HG02798 (cell line): ENCODE measurements at regions not wholly inside any gene's neighbourhood (a gene's known extent, or its start where the extent isn't known, plus 50 kb on each side); places are given as distances from the start of the nearest gene placed in this dataset.

Experiments used
- ATAC-seq: cut with Tn5 transposase; IDR thresholded peaks from one replicate; pipeline ENCODE4 v1.9.1; 2021; ENCODE audit warnings: mild to moderate bottlenecking; ENCODE audit not compliant: unreplicated experiment, poor library complexity

DNA sequence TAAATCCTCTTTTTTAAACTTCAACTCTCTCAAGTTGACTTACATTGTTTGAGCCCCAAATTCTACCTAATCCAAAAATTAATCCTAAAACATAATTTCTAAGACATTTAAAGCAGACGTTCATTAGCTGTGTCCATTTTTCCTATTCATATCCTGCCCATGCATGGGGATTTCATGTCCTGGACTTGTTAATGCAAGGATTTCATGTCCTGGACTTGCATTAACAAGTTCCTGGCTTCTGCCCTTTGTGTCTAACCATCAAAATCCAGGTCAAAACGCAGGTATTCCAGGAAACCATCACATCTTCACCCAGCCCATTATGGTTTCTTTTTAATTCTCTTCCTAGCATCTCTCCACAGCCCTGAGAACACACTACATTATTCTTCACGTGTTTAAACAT, 454.9 kb downstream of the KLF5 start:
- no peak for ATAC-seq

DNA sequence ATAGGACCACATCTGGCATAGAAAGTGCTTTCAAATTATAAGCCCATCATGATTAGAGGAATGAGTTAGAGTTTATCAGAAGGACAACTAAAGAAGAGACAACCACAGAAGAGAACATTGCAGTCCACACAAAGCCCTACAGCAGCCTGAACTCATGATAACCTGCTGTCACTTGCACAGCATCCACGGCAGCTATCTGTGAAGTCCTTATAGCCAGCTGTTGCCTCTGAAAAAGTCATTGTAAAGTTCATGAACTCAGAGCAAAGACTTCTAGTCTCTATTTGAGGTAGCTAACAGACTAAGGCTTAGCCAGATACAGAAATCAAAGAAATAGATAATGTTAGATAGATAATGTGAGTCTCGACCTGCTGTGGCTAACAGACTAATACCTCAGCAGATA, 450.0 kb downstream of the KLF5 start:
- no peak for ATAC-seq

DNA sequence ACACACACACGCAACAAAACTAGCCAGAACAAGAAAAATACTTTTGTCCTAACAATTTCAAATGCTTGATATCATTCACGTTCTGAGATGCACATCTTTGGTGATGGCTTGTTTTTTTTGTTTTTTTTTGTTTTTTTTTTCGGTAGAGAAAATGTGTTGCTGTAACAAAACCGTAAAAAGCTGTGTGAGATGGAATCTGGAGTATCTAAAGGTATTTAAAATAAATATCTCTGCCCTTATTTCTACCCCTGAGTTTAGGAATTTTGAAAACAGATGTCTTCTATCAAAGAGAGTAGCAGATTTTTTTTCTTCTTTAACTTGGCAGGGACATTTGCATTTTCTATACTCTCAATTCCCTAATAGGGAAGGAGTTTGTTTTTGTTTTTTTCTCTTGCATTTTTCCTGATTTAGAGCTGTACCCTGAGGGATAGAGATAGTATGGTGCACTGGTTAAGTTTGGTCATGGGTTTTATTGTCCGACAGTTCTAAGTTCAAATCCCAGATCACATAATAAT, 446.6 kb downstream of the KLF5 start:
- ATAC-seq, result no peak

DNA sequence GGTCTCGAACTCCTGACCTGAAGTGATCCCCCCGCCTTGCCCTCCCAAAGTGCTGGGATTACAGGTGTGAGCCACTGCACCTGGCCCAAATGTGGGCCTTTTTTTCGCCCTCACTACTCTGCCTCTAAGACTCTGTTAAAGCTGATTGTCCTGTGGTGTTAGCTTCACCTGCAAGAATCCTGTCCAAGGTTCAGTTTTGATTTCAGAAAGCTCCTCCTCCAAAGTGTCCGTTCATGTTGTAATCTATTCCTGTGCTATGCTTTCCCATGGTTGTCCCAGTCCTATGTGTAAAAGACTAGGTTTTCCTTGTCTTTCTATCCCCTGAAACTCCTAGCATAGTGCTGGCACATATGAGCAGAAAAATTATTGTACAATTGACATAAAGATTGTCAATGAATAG, 440.9 kb downstream of the KLF5 start:
- no peak for ATAC-seq

DNA sequence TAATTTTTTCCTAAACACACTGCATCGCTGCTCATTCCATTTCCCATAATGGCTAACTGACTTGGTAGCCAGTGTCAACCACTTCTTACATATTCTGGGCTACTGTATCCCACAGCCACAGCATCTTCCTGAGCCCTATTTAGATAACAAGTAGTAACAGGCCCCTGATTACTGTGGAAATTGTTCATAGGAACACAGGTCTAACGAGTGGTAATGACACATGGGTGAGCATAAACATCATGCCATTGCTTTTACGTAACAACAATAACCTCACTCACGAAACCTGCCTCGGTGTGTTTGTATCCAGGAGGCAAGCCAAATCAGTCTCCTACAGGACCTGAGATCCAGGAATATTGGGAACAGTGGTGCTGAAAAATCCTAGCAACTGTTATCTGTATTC, 438.6 kb downstream of the KLF5 start:
- ATAC-seq, result no peak

DNA sequence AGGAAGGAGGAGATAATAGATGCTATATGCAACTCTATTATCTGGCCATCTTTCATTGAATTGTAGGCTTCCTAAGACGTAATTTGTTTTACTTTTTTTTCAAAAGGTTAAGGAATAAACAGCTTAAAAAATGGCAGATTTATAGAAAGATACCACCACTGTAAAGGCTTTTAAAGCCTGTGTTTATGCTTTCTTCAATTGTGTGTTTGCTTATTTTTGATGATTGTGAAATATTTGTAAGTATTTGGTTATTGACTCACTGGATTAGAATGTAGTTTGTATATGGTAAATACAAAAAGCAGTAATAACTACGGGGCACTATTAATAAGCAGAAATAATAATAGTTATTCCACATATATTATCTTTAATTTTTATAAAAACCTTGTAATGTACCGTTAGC, 437.9 kb downstream of the KLF5 start:
- no peak for ATAC-seq

DNA sequence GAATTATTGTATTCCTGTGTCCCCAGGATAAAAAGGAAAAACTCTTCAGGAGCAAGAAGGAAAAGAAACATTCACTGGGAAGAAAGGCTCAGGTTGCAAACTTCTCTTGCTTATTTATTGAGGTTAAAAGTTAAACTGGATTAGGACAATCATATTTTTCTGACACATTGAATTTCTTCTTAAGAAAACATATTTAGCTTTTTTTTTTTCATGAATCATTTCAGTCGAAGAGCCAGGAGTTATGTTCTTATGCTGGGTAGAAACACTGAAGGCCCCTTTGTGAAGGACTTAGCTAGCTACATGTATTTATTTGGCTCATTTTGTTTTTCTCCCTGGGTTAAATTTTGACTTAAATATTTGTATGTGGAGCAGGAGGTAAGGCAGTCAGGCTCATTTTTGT, 434.0 kb downstream of the KLF5 start:
- ATAC-seq, result no peak

DNA sequence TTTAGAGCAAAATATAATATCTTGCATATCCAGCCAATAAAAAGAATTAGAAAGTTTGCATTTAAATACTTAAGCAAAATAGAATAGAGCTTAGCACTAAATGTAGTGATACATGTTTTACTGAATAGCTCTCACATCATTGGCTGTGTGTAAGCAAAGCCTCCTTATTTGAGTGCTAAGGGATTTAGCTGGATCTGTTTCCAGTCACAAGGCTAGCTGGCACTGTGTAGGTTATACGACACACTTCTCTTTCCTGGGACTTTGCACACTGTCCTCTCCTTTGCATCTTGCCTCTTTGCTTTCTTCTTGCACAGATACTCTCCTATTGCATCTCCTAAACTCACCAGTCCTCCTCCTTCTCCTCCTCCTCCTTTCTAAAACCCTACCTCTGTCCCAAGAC, 423.8 kb downstream of the KLF5 start:
- no peak for ATAC-seq

DNA sequence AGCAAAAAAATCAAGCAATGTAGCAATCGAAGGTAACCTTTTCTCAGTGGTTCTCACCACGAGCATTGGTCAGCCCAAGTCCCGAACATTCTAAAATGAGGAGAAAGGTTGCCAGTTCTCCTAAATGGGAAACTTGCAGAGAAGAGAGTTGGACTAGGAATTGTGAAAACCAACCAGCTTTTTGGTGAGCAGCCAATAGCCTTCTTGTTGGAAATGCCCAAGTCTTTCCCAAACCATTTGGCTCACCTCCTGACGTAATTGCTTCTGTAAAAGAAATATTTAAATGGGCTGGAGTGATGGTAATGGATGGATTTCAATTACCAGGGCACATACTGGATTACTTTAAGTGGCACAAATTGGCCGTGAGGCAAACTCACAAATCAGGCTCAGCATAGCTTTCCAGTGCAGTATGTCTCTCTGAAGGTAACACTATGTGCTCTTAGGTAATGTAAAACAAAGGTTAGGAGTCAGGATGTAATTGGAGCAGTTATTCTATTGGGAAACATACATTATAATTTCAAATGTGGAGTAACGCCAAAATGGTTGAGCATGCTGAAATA, 423.2 kb downstream of the KLF5 start:
- no peak for ATAC-seq

DNA sequence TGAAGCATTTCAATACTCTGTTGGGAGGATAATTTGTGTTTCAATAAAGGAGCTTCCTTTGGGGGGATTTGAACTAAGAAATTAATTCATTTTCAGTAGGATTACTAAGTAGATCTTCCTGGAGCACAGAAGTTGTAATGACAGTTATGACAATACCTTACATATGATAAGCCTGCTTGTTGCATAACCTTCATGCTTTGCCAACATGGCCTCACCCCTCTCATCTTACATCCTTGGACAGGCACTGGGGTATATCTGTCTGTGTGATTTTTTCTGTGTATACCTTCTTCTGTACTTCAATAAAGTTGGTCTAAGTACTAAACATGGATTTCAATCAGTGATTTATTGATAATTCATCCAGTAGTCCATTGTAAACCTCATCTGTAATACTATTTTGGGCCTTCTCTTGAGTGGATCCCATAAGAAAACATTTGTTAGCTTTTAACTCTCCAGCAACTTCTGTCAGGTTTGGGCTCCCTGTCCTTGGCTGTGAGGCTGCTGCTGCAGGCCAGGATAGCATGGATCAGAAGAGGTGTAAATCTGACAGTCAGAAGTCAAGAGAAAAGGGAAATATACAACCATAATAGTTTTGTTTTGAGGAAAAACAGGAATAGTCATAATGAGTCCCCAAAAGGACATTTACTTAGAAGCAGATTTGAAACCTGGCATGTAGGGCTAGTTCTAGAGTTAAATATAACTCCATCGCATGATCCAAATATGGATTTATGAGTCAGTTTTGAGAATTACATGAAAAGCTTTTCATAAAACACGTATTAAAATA, 422.2 kb downstream of the KLF5 start:
- no peak for ATAC-seq

DNA sequence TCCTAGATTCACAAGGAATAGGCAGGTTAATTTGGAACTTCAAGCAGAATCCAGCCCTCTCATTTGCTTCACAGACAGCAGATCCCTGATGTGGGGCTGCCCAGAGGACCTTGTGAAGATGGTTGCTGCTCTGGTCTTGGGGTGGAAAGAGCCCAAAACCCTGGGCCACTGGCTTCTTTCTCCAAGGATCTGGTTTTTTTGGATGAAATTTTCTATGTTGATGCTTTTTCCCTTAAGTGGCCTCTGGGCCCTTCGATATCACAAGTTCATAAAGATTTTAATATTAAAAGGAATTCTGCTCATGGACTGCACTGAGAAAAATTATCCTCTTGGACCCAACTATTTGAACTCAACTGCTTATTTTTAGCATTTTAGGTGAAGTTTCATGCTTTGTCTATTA, 421.1 kb downstream of the KLF5 start:
- no peak for ATAC-seq

DNA sequence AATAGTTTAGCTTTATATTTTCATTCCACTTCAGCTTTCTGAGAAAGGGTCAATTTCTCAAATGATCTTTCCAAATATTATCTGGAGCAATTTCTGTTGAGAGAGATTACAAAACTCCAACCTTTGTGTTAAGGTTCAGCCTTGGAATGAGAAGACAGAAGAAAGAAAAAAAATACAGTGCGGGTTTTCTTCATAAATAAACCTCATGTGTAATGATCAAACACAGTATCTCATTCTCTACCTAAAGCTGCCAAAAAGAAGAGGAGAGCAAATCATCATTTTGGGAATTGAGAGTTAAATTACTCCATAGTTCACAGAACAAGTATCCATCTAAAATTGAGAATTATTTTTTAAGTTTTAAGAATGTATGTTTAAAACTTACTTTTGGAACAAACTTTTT, 420.5 kb downstream of the KLF5 start:
- no peak for ATAC-seq

DNA sequence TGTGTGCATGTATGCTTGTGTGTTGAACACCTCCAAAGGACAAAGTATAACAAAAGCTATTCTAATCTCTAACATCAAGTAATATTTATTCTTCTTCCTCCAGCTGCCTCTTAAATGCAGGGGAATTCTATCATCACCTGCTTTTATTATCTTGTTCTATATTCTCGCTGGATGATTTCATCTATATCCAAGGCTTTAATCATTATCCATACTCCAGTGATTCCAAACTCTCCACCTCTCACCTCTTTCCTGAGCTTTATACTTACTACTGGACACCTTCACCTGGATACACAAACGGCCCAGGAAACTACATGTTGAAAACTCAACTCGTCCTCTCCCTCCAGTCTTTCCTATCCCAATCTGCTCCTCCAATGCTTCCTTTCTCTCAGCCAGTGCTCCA, 418.6 kb downstream of the KLF5 start:
- ATAC-seq, result no peak

DNA sequence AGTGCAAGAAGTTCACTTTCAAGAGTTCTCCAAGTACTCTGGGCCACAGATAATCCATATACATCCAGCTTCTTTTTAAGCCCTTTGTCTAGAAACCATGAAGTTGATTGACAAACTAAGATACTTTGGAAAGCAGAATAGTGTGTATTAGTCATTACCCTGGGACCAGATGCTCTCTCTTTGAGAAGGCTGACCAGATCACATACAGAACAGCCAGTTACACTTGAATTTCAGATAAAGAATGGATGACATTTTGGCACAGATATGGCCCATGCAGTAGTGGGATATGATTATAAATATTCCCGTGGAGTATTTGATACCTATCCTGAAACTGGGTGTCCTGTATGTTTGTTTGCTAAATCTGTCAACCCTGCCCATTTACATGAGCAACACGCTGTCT, 414.2 kb downstream of the KLF5 start:
- ATAC-seq, result no peak

DNA sequence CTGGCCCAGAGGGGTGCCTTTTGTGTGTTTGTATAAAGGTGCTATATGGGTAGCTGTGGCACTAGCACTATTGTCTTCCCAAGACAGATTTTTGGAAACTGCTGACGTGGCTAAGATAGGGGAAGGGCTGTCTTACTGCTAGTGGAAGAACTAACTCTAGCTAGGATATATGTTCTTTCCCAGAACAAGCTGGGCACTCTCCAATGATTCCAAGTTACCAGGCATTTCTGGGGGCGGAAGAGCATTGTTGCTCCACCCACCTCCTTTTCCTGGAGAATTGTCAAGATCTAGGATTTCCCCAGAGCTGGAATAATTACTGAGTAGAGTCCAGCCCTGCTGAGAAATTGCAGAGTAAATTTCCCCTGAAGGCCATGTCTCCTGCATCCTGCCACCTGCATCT, 408.3 kb downstream of the KLF5 start:
- no peak for ATAC-seq

DNA sequence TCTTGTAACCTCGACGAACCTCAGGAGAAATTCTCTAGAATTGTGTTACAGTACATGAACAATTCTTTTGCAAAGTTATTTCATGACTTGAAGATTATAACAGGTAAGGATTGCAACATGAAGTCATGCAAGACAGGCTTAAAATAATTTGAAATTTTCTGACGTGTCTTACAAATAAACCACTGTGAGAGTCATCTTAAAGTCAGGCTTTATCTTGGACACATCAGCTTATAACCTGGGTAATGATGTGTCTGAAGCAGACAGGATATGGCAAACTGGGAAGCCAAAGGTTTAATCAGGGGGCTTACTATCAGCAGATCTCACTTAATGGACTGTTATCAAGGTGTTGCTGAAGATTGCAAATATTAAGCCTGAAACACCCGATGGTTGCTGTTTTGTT, 407.8 kb downstream of the KLF5 start:
- ATAC-seq, result no peak

DNA sequence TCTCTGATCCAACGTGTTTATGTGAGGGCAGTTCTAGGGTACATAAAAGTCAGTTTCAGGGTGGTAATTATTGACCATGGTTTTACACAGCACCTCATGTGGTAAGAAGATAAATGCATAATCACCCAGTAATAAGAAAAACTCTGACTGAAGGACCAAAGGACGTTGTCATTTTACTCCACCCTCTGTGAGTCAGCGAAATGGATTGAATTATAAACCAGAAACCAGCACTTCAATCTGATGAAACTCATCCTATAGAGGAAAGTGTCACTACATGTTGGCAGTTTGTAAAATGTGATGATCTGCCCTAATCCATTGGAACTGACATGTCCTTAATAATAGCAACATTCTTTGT, 406.8 kb downstream of the KLF5 start:
- no peak for ATAC-seq

DNA sequence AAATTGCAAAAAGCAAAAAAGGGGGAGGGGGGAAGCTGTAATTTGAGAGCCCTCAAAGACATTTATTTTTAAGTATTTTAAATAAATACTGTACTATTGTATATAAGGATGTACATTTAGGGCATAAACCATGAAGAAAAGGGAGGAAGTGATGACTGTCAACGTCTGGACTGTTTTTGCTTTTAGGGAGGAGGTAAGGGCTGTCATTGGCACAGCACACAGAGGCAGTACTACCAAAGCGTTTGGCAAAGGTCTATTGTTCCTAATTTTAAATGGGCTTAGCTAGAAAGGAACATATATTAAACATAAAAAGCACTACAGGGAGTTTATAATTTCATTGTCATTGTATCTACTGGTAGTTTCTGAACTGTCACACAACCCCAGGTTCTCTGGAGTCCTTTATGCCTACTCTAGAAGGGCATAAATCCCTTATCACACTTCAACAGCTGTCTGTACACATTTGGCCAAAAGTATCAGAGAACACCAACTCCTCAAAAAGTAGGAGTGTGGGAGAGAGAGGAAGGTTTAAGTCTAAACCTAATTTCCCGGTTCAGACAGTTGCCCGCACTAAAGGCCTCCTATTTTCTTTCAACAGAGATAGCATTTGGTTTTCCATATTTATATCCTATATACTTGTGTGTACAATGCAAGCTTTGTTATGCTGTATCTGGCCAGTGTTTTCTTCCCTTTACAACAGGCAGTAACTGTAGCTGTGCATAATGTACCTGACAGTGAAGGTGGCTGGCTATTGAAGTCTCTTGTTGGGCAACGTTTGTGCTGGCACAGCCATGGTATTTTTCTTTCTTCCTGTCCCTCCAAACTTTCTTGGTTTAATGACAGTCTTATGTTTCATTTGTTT, 406.2 kb downstream of the KLF5 start:
- ATAC-seq, result no peak

DNA sequence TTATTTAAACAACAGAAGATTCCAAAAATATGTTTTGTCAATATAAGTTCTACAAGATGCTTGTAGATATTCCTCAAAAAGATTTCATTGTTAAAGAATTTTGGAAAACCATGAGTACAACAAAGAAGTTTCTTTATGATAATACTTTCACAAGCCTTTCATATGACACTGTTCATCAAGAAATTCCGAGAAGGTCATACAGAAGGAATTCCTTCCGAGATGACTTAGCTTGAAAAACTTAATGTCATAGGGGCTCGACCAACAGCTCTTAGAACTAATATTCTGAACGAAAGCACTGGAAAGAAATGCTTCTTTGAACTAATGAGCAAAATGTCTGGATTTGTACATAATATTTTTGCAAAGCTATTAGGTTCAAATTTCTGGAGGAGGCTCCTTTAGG, 403.4 kb downstream of the KLF5 start:
- no peak for ATAC-seq

DNA sequence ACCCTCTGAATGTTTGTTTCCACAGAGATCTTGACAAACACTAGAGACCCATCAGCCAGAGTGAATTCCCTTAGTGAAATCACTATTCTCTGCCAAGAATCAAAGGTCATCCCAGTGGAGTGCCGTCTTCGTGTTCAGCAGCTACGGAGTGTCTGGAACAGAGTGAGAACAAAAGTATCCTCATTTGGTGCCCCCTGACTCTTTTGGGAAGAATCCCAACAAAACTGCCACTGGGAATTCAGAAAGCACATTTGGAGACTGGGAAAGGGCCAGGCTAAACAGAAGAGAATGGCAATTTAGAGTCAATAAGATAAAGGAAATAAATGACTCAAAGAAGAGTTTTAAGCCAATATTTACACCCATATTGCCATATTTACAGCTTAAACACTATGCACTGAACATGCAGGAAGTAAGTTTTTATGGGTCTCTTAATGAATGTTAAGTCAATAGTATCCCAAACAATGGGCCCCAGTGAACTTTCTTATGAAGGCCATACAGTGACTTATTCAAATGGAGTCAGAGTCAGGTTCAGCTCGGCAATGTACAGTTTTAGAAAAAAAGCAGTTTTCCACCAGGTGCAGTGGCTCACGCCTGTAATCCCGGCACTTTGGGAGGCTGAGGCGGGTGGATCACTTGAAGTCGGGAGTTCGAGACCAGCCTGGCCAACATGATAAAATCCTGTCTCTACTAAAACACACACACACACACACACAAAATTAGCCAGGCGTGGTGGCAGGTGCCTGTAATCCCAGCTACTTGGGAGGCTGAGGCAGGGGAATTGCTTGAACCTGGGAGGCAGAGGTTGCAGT, 392.6 kb downstream of the KLF5 start:
- ATAC-seq, result no peak

DNA sequence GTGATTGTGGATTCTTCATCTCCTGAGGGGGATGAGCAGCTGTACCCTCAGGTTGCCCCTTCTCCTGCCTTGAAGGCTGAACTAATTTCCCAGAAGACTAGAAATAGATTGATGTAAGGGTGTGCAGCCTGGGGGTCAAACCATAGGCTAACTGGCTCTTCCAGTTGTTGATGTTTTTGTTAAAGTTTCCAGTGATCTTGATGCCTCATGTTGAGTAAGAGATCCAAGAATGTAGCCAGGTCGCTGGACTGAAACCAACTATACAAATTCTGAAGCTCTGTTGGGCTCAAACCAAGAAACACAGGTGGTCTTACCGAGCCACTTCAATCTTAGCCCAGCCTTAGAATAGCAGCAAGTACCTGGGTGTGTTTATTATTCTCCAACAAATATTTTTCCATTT, 391.8 kb downstream of the KLF5 start:
- no peak for ATAC-seq
